Activated T-cell treated with anti-CD3 and anti-CD28 coated beads for 1 hour (primary cell): ENCODE measurements at regions not wholly inside any gene's neighbourhood (a gene's known extent, or its start where the extent isn't known, plus 50 kb on each side); places are given as distances from the start of the nearest gene placed in this dataset.

Experiments
- DNase-seq: peaks from one replicate; pipeline ENCODE4 v3.0.0-alpha.2; 2020; ENCODE audit warnings: low read depth

GRCh38 chr5:166377756-166378155 is 1913.7 kb upstream of the WWC1 start:
- no peak for DNase-seq

GRCh38 chr5:166379517-166379916 is 1911.9 kb upstream of the WWC1 start:
- no peak for DNase-seq

GRCh38 chr5:166382031-166382430 is 1909.4 kb upstream of the WWC1 start:
- no peak for DNase-seq

DNA sequence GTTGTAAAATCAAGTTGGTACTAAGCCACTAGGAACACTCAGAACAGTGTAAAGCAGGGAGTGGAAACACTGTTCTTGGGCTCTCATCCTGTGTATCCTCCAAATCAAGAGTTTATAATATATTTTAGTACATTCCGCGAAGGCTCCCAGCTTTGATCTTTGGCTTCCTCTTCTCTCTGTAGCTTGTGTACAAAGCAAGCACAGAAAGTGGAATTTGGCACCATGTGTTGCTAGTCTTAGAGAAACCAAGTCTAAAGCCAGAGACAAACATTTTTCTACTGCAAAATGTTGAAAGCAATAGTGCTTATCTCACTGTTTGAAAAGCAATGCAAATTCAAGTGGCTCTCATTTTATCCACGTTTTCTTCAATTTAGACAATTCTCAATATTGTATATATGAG is 1893.3 kb upstream of the WWC1 start:
- DNase-seq, result no peak

GRCh38 chr5:166399781-166400180 is 1891.7 kb upstream of the WWC1 start:
- DNase-seq, result no peak

GRCh38 chr5:166401391-166401790 is 1890.1 kb upstream of the WWC1 start:
- no peak for DNase-seq

DNA sequence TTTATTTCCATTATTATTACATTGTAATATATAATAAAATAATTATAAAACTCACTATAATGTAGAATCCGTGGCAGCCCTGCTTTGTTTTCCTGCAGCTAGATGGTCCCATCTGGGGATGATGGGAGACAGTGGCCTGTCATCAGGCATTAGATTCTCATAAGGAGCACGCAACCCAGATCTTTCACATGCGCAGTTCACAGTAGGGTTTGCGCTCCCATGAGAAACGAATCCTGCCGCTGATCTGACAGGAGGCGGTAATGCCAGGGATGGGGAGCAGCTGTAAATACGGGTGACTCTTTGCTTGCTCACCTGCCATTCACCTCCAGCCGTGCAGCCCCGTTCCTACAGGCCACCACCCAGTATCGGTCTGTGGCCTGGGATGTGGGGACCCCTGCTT is 1879.3 kb upstream of the WWC1 start:
- no peak for DNase-seq

DNA sequence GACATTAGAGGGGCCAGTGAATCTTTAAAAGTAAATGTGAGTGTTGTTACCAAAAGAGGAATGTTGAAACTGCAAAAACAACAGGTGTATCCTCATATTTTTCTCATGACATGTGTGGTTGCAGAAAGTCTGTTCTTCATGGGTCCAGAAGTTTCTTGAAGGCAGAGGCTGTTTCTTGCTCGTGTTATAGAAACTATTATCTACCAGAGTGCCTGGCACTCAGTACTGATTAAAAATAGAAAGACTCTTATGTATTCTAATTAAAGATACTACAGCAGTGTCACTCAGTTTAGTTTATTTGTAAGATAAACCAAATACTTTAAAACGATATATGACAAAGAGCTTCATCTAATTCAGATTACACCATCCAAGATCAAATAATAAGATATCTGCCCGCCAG is 1864.2 kb upstream of the WWC1 start:
- no peak for DNase-seq

GRCh38 chr5:166428264-166428803 is 1863.1 kb upstream of the WWC1 start:
- no peak for DNase-seq

DNA sequence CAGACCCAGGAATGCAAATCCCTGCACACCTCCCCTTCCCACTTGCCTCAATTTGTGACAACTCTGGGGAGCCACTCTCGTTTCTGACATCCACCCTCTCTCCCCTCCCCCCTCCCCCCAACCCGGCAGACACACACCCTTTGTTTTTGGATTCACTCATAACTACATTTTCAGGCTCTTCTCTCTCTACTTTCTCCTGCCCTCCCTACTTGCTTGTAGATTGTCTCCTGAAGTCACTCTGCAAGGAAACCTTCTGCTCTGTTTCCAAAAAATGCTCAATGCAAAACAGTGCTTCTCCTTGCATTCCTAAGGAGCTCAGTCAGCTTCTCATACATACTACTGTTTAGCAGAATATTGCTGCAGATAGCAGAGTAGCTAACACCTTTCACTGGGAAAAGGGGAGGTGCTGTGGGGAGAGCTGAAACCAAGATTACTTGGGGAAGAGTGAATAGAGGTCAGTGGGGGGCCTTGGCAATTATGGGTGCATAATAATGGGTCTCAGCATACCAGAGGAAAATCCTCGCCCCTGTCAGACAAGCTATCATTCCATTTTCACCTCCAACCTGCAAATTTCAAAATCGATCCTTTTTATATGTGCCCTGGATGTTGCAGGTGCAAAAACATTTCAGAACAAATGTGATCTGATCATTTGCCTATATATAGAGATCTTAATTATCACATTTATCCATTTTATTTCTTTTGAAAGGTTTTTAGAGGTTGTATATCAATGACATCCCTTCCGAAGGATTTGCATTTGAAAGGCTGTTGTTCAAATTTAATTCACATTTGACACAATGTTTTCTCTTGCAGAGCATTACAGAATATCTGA is 1860.7 kb upstream of the WWC1 start:
- no peak for DNase-seq

- no peak for DNase-seq
Observed at GRCh38 chr5:166431456-166431855, 1860.0 kb upstream of the WWC1 start.

GRCh38 chr5:166433679-166434078 is 1857.8 kb upstream of the WWC1 start:
- no peak for DNase-seq

DNA sequence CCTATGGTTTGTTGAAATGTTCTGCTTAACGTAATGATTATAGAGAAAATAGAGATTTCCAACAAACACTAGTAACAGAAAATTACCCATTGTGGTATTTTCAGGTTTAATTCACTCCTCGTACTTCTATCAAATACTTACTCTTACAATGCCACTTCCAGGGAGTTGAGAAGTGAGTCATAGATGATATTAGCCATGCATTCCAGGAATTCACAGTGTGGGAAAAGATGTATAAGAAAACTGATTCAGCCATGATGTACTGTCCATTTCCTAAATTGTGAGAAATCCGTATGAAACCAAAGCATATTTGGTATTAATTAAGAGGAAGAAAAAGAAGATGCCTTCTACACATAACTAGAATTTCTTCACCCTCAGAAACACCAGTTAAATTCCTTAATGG is 1854.6 kb upstream of the WWC1 start:
- no peak for DNase-seq

GRCh38 chr5:166486348-166486747 is 1805.1 kb upstream of the WWC1 start:
- DNase-seq, result no peak

GRCh38 chr5:166488560-166488959 is 1802.9 kb upstream of the WWC1 start:
- DNase-seq, result no peak

DNA sequence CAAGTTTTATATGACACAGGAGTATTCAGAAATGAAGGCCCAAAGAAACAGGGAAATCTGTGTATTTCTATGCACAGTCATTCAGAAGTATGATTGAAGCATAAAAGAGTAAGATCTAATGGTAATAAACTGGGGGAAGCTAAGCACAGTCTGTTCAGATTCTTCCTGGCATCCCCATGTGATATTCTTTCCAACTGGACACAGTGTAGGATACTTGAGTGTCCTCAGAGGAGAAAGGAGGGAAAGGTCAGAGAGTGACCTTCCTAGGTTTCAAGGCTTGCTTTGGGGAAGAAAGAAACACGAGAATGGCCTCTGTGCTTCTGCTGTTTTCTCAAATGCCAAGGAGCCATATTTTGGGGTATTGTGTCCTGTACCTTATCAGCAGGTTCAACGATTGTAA is 1798.4 kb upstream of the WWC1 start:
- no peak for DNase-seq

GRCh38 chr5:166493612-166494011 is 1797.8 kb upstream of the WWC1 start:
- DNase-seq, result no peak

- no peak for DNase-seq
Observed at GRCh38 chr5:166497496-166498104, 1793.8 kb upstream of the WWC1 start.

DNA sequence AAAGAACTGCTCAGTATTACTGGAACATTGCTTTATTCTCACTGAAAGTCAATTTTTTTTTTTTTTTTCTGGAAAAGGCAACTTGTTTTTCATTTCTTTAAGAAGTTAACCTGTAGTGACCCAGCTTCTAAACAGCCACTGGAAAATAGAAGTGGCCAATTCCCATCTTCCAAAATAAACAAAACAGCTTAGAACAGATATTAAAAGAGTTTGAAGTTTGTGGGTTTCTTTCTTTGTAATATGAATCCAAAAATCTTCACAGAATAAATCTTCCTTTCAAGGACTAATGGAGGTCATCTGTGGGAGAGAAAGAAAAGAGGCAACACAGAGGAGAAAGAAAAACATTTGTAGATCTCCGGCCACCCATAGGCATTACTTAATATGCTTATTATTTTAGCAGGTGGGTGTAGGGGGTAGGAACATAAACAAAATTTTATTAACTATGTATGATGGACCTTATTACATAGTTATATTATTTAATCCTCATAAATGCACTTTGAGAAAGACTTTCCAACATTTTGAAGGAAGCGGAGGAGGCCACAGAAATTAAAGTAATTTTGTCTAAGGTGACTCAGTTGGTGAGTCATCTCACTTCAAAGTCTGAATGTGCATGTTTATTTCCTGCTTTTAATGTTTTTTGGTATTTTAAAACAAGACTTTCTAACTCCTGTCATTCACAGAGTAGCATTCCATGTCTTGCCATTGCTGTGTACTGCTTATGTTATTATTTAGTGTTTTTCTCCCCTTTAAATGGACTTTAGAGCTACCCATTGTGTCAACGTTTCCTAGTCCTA is 1791.8 kb upstream of the WWC1 start:
- no peak for DNase-seq

DNA sequence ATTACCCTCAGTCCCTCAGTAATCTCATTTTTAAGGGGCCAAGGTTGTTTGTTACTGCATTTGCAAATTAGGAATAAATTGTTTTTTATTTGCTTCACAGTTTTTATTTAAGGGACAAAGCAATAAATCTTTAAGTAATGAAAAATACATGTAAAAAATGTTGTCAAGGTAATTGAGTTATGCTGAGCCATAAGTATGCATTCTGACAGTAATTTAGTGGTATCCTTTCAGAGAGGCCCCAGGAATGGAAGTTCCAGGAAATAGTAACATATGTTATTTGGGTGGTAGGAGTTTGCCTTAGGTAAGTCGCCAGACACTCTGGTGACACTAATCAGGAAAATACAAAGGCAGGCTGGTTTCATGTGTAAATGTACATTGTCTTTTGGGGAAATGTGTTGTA is 1787.9 kb upstream of the WWC1 start:
- DNase-seq, result no peak

- no peak for DNase-seq
Observed at GRCh38 chr5:166505067-166505466, 1786.4 kb upstream of the WWC1 start.

- no peak for DNase-seq
Observed at GRCh38 chr5:166505544-166505943, 1785.9 kb upstream of the WWC1 start.
